ENCODE measurements at regions not wholly inside any gene's neighbourhood (a gene's known extent, or its start where the extent isn't known, plus 50 kb on each side); places are given as distances from the start of the nearest gene placed in this dataset.
A peak's percentile ranks its signal among the peaks of the same experiment; 100 is the strongest.

DNA sequence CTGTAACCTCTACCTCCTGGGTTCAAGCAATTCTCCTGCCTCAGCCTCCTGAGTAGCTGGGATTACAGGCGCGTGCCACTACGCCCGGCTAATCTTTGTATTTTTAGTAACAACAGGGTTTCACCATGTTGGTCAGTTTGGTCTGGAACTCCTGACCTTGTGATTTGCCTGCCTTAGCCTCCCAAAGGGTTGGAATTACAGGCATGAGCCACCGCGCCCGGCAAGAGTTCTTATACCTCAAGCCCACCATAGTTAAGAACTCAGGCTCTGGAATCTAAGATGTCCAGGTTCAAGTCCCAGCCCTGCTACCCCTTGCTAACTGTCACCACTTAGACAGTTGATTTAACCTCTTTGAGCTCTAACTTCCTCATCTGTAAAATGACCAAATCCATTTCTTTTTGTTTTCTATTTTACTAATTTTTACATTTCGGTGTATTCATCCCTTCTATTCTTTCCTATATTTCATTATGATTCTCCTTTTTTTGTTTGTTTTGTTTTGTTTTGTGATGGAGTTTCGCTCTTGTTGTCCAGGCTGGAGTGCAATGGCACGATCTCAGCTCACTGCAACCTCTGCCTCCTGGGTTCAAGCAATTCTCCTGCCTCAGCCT is 104.8 kb upstream of the ZNF217 start:
- no peak for DNase-seq (ENCODE audit: low read depth in 2 of 2)

DNA sequence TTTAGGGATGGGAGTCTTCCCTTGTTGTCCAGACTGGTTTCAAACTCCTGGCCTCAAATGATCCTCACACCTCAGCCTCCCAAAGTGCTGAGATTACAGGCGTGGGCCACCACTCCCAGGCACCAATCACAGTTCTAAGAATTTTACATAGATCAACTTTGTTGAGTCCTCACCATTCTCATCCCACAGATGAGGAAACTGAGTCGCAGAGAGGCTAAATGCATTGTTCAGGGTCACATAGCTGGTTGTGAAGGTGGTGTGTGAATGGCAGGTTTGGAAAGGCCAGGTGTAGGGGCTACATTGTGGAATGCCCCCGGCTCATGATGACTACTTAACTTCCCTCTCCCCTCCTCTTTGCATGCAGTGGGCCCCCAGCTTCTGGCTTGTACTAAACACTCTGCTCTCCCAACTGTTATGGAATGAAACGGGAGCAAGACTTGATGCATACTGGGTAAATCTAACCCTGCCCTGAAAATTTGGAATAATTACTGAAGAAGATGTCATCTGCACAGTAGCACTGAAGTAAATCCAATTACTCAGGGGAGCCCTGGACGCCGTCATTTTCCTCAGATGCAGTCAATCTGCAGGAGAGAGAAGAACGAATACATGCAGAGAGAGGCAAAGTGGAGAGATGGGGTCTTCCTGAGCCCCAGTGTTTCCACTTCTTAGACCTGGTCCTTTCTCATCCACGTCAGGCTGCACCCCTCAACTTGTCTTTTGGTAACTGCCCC is 102.3 kb upstream of the ZNF217 start:
- no peak for DNase-seq (ENCODE audit: low read depth in 2 of 2)

DNA sequence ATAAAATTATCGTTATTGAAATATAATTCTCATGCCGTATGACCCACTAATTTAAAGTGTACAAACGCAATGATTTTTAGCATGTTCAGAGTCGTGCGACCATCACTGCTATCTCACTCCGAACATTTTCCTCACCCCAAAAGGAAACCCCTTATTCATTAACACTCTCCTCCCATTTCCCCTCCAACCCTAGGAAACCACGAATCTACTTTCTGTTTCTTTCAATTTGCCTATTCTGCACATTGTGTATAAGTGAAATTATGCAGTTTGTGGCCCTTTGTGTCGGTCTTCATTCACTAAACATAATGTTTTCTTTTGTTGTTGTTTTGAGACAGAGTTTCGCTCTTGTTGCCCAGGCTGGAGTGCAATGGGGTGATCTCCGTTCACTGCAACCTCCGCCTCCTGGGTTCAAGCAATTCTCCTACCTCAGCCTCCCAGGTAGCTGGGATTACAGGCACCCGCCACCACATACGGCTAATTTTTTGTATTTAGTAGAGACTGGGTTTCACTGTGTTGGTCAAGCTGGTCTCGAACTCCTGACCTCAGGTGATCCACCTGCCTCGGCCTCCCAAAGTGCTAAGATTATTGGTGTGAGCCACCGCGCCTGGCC is 99.7 kb upstream of the ZNF217 start:
- DNase-seq (ENCODE audit: low read depth in 2 of 2) = no peak

DNA sequence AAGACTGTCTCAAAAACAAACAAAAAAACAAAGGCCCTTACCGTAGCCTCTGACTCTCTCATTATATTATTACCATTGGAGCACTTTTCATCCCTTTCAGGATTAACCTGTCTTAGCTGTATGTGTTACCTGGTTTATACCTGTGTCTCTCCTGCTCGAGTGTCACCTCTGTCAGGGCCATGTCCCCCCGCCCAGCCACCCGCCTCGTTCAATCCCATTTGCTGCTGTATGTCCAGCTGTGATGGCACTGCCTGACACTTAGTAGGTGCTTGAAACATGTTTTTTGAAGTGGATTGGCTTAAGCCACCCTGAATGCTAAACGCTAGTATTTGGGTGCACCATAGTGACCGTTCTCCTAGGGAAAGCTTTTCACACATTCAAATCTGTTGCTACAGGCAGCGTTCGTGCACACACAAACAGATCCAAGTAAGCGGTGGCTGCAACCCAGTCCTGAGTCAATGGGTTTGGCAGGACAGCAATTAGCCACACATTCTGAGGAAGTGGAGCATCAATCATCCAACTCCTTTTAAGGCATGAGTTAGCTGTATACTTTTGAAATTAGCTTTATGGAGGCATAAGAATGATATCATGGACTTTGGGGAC is 98.9 kb upstream of the ZNF217 start:
- DNase-seq (ENCODE audit: low read depth in 2 of 2) = peak in 1 of 2 donors; percentile 97

DNA sequence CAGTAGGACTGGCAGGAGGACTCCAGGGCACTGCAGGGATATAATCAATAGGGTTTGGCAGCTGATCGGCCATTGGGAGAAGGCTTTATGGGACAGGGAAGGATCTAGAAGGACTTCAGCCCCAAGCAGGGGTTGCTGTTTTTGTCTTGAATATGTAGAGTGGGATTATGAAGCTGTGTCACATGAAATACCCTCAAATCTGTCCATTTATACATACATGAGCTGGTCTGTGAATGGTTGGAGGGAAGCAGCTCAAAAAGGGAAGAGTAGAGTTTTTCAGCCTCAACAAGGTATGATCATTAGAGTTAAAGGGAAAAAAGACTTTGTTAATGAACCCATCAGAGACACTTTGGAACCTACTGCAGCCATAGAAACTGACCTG is 98.2 kb upstream of the ZNF217 start:
- no peak for DNase-seq (ENCODE audit: low read depth in 2 of 2)

DNA sequence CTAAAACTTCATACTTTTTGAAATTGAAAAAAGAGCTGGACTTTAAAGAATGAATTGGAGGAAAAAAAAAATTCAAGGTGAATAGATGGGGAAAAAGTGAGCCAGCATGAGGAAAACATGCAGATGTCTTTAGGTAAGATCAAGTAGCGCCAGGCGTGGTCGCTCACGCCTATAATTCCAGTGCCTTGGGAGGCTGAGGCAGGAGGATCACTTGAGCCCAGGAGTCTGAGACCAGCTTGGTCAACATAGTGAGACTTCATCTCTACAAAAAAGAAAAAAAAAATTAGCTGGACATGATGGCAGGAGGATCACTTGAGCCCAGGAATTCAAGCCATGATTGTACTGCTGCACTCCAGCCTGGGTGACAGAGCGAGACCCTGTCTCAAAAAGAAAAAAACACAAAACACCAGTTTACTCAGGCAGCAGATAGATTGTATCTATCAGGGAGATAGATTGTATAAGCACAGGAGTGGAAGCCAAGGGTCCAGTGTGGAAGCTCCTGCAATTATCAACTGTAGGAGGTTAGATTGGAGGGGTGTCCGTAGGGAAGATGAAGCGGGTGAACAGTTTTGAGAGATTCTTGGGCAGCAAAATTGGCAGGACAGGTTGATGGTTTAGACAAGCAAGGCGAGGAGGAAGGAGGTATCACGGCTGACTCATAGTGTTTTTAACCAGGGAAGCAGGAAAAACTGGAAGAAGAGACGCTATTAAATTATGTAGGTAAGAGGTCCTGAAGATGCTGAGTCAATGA is 97.6 kb upstream of the ZNF217 start:
- peak in 1 of 2 donors; percentile 58 for DNase-seq (ENCODE audit: low read depth in 2 of 2)

DNA sequence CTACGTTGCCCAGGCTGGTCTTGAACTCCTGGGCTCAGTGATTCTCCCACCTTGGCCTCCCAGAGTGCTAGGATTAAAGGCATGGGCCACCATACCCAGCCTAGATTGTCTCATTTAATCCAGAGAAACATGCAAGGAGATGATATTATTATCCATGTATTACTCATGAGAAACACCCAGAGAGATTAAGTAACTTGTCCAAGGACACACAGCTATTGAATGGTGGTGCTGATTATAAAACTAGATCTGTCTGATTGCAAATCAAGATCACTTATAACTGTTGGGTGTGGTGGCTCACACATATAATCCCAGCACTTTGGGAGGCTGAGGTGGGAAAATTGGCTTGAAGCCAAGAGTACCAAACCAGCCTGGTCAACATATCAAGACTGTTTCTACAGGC is 94.4 kb upstream of the ZNF217 start:
- no peak for DNase-seq (ENCODE audit: low read depth in 2 of 2)

DNA sequence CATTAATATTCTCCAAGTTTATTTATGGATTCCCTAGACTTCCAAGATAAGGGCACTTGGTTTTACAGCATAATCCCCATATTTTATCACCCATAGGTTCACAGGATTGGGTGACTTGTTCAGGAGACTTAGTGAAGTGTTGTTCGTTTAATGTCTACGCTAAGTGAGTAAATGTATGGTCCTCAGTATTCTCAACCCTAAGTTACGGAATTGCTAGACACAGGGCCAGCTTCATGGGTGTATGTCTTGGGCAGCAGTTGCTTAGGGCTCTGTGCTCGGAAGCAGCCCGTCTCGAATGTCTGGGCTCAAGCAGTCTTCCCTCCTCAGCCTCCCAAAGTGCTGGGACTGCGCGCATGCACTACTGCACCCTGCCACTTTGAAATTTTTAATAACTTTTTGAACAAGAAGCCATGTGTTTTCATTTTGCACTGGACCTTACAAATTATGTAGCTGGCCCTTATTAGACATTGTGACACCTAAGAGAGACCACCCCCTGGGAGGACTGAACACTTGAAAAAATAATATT is 91.5 kb upstream of the ZNF217 start:
- DNase-seq (ENCODE audit: low read depth in 2 of 2) = no peak

DNA sequence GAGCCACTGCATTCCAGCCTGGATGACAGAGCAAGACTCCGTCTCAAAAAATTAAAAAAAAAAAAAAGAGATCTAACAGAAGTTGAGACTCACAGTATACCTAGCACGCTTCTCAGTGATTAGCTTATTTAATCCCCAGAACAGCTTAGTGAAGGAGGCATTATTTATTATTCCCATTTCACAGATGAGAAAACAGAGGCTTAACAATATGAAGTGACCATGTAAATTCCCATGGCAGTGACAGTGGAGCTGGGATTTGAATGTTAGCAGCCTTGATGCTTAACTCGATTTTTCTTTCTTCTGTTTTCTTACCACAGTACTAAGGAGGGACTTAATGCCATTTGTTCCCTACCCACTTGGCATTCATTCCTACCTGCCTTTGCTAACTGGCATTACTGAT is 89.9 kb upstream of the ZNF217 start:
- no peak for DNase-seq (ENCODE audit: low read depth in 2 of 2)

DNA sequence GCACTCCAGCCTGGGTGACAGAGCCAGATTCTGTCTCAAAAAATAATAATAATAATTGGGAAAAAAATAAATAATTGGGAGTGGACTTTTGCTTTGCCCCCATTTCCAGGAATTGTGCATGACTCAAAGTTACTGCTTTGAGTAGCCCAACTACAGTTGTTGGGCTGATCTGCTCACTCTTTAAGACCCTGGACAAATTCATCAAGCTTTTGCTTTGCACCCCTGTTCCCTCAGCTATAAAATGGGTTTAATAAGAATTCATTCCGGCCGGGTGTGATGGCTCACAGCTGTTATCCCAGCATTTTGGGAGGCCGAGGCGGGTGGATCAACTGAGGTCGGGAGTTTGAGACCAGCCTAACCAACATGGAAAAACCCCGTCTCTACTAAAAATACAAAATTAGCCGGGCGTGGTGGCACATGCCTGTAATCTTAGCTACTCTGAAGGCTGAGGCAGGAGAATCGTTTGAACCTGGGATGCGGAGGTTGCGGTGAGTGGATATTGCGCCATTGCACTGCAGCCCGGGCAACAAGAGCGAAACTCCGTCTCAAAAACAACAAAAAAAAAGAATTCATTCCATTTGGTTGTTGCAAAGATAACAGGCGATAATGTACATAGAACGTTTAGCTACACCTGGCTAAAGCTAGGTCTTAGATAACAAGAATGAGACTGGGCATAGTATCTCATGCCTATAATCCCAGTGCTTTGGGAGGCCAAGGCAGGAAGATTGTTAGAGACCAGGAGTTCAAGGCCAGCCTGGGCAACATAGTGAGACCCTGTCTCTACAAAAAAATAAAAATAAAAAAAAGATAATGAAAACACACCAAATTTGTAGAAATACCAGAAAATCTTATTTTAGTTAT is 87.9 kb upstream of the ZNF217 start:
- DNase-seq (ENCODE audit: low read depth in 2 of 2) = peak in 1 of 2 donors; percentile 27

DNA sequence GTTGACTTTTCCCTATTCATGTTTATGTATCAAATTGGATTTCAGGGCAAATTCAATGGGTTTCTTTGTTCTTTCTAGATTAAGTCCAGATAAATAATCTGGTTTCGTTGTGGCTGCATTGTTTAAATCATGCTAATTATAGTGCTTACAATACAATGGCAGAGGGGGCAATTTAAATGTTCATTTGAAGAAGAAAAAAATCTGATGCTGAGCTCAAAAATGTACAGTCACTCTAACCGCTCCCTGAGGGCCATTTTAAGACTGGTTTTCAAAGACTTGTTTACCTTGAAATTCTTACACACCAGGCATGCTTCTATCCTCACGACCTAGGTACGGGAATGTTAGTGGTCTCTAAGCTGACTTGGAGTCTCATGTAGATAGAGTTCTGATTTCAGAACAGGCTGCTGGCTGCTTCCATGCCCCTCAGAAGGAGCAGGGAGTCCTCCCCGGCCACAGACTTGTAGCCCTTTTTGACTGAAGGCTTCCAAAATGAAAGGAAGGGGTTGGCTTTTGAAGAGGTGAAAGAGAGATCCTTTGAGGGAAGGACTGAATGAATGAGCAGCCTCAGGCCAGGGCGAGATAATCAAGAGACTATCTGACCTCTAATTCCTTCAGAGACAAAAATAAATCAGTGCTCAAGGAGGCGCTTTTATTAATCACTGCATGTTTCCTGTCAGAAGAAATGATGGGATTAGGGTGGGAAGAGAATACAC is 86.1 kb upstream of the ZNF217 start:
- no peak for DNase-seq (ENCODE audit: low read depth in 2 of 2)

DNA sequence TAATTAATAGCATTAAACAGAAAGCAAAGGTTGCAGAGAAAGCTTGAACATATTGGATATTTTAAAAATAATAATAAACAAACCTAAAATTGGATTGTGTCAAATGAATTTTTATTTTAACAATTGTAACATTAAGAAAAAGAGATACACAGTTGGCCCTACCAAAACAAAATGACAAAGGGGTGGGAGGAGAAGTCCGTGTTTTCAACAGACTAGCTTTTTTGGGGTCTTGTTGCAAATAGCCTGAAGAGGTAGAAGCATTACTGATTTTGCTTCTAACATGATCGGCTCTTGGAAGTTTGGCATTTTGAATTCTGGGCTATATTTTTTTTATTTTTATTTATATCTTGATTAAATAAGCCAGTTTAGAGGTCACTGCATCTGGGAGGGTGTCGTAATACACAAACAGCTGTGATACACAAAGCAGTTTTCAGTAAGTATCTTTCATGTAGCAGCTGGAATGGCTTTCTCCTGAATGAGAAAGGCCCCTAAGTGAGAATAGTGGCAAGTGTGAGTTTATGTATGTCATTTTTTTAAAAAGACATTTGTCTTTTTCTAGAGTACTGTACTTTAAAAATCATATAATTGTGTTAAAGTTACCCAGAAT is 85.5 kb upstream of the ZNF217 start:
- DNase-seq (ENCODE audit: low read depth in 2 of 2) = no peak

DNA sequence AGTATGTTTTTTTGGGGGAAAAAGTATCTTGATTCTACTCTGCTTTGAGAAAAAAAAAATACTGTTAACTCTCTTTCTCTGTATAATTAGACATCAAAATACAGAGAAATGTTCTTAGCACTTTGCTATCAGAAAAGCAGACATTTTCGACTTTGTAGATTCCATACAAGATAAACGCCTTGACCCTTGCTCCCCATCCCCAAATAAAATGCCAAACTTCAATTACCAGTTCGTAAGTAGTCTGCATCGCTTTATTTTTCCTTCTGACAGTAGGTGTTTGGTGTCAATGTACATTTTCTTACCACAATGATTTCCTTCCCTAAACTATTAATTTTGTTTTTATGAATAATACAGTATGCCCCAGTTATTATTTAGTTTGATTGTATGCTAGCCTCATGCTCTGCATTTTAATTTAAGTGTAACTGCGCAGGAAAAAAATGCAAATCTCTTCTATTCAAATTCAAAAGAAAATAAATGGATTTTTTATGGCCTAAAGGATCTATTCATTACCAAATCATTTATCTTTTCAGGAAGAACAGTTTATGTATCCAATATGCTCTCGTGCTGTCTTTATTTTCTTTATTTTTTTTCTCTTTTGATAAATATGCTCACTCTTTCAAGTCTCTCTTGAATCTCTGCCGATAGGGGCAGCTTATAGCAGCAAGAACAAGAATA is 84.8 kb upstream of the ZNF217 start:
- DNase-seq (ENCODE audit: low read depth in 2 of 2) = no peak

DNA sequence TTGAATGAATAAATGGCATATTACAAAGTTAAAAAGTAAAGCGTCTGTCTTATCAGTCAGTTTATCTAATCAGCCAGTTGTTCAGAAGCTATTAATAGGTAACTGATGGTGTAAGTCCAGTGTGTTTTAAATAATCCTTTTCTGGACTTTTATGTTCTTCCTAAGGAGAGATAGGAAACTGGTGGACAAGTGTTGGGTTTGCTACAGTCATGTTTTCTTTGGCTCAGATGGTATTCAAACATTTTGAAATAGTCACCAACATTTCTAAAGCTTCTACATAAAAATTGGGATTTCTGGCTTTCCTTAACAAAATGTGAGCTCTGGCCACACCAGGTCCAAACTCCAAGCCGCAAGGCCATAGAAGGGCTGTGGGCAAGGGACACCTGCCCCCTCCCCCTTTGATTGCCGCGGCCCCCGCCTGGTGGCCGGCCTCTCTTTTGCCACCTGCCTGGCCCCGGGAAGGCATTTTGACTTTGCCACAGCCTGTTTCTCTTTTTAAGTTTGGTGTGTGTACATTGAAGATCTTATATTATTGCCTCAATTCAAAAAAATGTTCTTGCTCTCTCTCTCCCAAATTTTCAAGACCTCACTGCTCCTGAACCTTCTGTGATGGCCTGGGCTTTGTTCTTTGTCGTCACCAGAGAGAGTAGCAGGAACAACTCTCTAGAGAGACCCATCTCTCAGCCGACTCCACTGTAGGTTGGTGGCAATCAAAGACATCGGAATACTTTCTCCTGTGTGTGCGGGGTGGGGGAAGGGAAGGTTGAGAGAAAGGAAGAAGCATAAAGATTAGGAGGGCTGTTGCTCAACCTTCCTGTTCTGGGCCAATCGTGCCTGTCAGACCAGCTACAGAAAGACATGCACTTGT is 84.0 kb upstream of the ZNF217 start:
- peak in 1 of 2 donors; percentile 49 for DNase-seq (ENCODE audit: low read depth in 2 of 2)

DNA sequence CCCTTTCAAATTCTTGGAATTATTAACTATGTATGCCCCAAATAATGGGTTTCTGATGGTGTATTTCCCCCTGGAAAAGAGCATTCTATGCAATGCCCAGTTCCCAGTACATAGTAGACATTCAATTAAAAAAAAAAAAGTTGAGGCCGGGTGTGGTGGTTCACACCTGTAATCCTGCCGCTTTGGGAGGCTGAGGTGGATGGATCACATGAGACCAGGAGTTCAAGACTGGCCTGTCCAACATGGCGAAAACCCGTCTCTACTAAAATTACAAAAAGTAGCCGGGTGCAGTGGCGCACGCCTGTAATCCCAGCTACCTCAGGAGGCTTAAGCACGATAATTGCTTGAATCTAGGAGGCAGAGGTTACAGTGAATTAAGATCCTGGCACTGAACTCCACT is 83.3 kb upstream of the ZNF217 start:
- no peak for DNase-seq (ENCODE audit: low read depth in 2 of 2)

DNA sequence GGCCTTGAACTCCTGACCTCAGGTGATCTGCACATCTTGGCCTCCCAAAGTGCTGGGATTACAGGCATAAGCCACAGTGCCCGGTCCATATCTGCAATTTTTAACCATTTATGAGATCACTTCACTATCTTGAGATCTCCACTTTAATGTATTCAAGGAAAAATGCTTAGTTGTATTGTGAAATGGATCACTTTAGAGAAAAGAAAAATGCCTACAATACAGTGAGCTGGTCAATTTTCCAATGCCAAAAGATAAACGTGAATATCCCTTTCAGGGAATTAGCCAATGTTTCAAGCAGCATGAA is 82.8 kb upstream of the ZNF217 start:
- no peak for DNase-seq (ENCODE audit: low read depth in 2 of 2)

DNA sequence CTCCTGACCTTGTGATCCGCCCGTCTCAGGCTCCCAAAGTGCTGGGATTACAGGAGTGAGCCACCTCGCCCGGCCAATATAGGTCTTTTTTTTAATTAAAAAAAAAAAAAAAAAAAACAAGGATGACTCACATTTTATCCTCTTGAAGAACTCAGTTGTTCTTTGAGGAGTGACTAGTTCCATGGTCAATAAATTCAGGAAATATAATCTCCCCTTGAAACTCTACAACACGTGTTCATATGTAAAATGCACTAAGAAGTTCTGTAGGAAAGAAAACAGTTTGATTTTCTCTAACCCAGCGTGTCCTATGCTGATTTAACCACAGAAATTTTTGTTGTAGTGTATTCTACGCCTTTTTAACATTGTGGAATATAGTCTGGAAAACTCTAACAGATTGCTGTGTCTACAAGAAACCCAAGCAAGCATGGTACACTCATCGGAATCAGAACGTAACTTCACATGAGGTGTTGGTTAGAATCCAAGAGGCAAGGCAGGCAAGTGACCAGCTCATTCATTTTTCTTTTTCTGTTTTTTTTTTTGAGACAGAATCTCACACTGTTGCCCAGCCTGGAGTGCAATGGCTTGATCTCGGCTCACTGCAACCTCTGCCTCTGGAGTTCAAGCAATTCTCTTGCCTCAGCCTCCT is 79.0 kb upstream of the ZNF217 start:
- peak in 1 of 2 donors; percentile 50 for DNase-seq (ENCODE audit: low read depth in 2 of 2)

DNA sequence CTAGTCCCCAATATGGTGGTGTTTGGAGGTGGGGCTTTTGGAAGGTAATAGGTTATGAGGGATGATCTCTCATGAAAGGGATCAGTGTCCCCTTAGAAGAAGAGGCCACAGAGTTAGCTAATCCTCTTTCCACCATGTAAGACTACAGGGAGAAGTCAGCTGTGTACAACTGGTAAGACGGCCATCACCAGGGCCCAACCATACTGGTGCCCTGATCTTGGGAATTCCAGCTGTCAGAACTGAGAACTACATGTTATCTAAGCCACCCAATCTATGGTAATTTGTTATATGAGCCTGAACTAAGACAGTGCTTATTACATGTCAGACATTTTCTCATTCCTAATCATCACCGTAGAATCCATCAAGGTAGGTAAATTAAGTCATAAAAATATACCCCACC is 77.7 kb upstream of the ZNF217 start:
- DNase-seq (ENCODE audit: low read depth in 2 of 2) = no peak

All from lung microvascular endothelial cell (primary cell).